ENCODE measurements at regions not wholly inside any gene's neighbourhood (a gene's known extent, or its start where the extent isn't known, plus 50 kb on each side); places are given as distances from the start of the nearest gene placed in this dataset.
"Not testable (repeated sequence)": the region's sequence is repeated elsewhere in the genome, so short reads cannot be mapped to it uniquely, and the experiment has no call there.

DNA sequence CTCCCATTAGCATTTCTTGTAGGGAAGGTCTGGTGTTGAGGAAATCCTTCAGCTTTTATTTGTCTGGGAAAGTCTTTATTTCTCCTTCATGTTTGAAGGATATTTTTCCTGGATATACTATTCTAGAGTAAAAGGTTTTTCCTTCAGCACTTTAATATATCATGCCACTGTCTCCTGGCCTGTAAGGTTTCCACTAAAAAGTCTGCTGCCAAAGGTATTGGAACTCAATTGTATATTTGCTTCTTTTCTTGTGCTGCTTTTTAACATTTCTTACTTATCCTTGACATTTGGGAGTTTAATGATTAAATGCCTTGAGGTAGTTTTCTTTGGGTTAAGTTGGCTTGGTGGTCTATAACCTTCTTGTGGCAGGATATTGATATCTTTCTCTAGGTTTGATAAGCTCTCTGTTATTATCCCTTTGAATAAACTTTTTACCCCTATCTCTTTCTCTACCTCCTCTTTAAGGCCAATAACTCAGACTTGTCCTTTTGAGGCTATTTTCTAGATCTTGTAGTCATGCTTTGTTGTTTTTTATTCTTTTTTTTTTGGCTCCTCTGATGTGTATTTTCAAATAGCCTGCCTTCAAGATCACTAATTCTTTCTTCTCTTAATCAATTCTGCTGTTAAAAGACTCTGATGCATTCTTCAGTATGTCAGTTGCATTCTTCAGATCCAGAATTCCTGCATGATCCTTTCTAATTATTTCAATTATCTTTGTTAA, 225.0 kb upstream of the ZNF217 start:
- DNase-seq (ENCODE audit: low read depth) = no peak

- DNase-seq (ENCODE audit: low read depth) = not testable (repeated sequence)
Measured at GRCh38 chr20:53817513-53817912, 223.9 kb upstream of the ZNF217 start.

- no peak for DNase-seq (ENCODE audit: low read depth)
Measured at GRCh38 chr20:53816872-53817398, 223.3 kb upstream of the ZNF217 start.

GRCh38 chr20:53815509-53815908, 221.9 kb upstream of the ZNF217 start:
- no peak for DNase-seq (ENCODE audit: low read depth)

- DNase-seq (ENCODE audit: low read depth) = no peak
Measured at GRCh38 chr20:53814060-53814459, 220.4 kb upstream of the ZNF217 start.

- DNase-seq (ENCODE audit: low read depth) = no peak
Measured at GRCh38 chr20:53813636-53814035, 220.0 kb upstream of the ZNF217 start.

GRCh38 chr20:53811577-53811976, 217.9 kb upstream of the ZNF217 start:
- no peak for DNase-seq (ENCODE audit: low read depth)

DNA sequence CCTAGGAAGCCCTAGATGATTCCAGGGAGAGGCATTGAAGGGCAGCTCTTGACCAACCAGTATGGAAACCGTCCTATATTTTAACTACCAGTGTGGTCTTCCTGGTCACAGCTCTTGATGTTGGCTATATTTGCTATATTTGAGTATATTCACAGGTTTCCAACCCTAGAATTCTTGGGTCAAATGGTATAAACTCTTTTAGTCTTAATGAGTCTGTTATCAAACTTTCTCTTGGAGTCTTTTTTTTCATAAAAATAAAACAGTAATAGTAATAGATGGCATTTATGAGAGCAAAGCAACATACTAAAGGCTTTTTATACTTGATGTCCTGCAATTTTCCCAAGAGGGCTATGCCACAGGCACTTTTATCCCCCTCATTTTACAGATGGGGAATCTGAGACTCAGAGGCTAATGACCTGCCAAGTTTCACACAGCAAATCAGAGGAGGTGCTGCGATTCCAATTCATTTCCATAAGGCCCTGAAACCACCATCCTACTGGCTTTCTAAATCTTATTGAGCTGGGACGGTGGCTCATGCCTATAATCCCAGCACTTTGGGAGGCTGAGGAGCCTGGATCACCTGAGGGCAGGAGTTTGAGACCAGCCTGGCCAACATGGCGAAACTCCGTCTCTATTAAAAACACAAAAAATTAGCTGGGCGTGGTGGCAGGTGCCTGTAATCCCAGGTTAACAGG, 217.2 kb upstream of the ZNF217 start:
- no peak for DNase-seq (ENCODE audit: low read depth)

- no peak for DNase-seq (ENCODE audit: low read depth)
Measured at GRCh38 chr20:53809728-53810365, 216.2 kb upstream of the ZNF217 start.

GRCh38 chr20:53809217-53809616, 215.6 kb upstream of the ZNF217 start:
- no peak for DNase-seq (ENCODE audit: low read depth)

DNA sequence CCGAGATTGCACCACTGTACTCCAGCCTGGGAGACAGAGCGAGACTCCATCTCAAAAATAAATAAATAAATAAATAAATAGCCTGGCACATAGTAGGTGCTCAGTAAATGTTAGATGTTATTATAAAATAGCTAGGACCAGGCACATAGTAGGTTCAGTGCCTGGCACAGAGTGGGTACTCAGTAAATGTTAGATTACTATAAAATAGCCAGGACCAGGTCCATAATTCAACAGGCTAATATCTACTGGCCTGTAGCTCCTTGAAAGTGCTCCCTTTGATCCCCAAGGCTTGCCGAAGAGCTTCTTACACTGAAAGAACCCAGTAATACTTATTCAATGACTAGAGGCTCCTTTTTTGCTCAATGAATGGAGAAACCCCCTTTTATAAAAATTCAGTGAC, 215.1 kb upstream of the ZNF217 start:
- no peak for DNase-seq (ENCODE audit: low read depth)

DNA sequence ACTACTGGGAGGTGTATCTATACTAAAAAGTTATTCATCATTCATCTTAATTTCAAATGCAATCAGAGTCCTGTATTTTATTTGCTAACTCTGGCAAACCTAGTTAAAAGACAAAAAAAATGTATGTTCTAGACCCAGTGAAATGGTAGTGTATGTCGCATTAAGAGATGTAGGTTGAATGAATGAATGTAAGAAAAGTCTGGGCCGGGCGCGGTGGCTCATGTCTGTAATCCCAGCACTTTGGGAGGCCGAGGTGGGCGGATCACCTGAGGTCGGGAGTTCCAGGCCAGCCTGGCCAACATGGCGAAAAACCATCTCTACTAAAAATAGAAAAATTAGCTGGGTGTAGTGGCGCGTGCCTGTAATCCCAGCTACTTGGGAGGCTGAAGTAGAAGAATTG, 214.7 kb upstream of the ZNF217 start:
- DNase-seq (ENCODE audit: low read depth) = not testable (repeated sequence)

GRCh38 chr20:53806683-53807401, 213.2 kb upstream of the ZNF217 start:
- DNase-seq (ENCODE audit: low read depth) = no peak

GRCh38 chr20:53805895-53806384, 212.3 kb upstream of the ZNF217 start:
- peak; percentile 63 for DNase-seq (ENCODE audit: low read depth)

DNA sequence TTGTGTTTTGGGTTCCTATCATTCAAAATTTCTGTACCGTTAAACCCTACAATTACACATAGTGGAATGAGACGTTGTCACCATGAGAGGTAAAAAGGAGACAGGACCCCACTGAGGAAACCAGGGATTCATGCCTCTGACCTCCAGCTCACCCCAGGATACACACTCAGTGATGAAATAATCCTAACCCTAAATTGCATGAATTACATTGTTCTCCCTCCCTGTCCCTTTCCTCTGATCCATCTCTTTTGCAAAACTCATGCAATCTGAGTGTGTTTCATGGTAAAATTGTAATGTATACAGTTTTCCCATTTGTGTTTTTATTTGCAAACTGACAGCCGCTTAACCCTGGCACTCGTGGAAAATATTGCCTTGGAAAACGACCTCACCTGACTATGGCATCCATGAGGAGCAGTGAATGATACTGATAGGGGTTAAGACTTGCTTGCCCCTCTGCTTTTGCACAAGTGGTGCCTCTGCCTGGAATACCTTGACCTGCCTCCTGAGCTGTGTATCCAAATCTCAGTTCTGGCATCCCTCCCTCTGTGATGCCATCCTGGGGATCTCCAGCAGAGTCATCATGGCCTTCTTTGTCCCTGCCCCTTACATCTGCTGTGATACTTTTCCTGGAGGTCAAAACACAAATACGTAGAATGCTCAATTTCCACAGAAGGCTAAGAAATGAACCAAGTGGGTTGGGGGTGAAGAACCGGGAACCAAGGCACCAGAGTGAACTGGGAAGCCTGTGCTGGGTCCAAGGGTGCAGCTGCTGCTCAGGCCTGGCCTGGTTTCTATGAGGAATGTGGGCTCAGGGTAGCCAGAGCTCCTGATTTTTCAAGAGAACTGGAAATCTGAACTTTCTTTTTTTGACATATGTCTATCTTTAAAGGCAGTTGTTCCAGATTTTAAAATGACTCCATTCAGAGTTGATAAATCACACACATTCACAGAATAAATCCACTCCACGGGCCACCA, 211.6 kb upstream of the ZNF217 start:
- no peak for DNase-seq (ENCODE audit: low read depth)

GRCh38 chr20:53804308-53804707, 210.7 kb upstream of the ZNF217 start:
- DNase-seq (ENCODE audit: low read depth) = not testable (repeated sequence)

- DNase-seq (ENCODE audit: low read depth) = no peak
Measured at GRCh38 chr20:53803492-53804155, 210.0 kb upstream of the ZNF217 start.

DNA sequence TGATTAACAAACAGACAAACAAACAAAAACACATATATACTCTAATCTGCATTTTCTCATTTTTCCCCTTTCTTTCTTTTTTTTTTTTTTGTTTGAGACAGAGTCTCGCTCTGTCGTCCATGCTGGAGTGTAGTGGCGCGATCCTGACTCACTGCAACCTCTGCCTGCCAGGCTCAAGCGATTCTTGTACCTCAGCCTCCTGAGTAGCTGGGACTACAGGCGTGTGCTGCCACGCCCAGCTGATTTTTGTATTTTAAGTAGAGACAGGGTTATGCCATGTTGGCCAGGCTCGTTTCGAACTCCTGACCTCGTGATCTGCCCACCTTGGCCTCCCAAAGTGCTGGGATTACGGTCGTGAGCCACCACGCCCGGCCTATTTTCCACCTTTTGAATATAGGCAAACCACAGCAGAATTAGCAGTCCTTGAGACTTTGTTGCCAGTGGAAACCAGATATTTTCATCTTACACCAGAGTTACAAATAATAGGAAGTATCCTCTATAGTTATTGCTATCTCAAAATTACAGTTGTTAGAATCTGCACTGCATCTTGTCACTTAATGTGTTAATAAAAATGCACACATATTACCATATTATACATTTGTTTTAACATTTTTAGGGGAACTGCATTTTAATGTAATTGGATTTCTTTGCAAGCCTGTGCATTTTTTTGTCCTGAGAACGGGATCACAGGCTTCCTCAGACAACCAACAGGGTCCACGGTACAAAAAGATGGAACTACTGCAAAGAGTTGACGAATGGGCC, 208.2 kb upstream of the ZNF217 start:
- no peak for DNase-seq (ENCODE audit: low read depth)

GRCh38 chr20:53800883-53801604, 207.4 kb upstream of the ZNF217 start:
- DNase-seq (ENCODE audit: low read depth) = no peak
